Transverse colon (tissue), 4 donors: ENCODE measurements at regions not wholly inside any gene's neighbourhood (a gene's known extent, or its start where the extent isn't known, plus 50 kb on each side); places are given as distances from the start of the nearest gene placed in this dataset.

Experiments used
- CTCF ChIP-seq, 5 experiments: fragments of 200-600 bp in 3 of 5; fragments of 450-650 bp in 2 of 5; sonication (generic) in 3 of 5; IDR thresholded peaks; 1 replicate in 2 of 5; 2 replicates in 3 of 5; pipeline ENCODE4 v1.5.1; 2016 to 2017; ENCODE audit warnings: antibody characterized with exemption in 5 of 5, inconsistent platforms in 3 of 5, mild to moderate bottlenecking in 2 of 5, moderate library complexity in 1 of 5
- EP300 ChIP-seq: sonication (generic); formaldehyde crosslinking; IDR thresholded peaks from one replicate; pipeline ENCODE4 v1.6.1; 2017; ENCODE audit warnings: antibody characterized with exemption, low read depth
- POLR2A ChIP-seq: fragments of 450-650 bp; IDR thresholded peaks from one replicate; pipeline ENCODE4 v1.6.1; 2016; ENCODE audit warnings: antibody characterized with exemption, mild to moderate bottlenecking, moderate library complexity
- POLR2AphosphoS5 ChIP-seq, 3 donors: sonication (generic); formaldehyde crosslinking; IDR thresholded peaks; one replicate each; pipeline ENCODE4 v1.6.1; 2016; ENCODE audit warnings: antibody characterized with exemption in 3 of 3

GRCh38 chr20:51258582-51259165, 235.8 kb upstream of the KCNG1 start:
- TF ChIP-seq CTCF (IDR thresholded peaks at IDR 0.05) (no peak), EP300 (no peak), POLR2AphosphoS5 (IDR thresholded peaks at IDR 0.05) (no peak), POLR2A (no peak)
